ENCODE measurements at regions not wholly inside any gene's neighbourhood (a gene's known extent, or its start where the extent isn't known, plus 50 kb on each side); places are given as distances from the start of the nearest gene placed in this dataset.

- TF ChIP-seq, protein P1, sequence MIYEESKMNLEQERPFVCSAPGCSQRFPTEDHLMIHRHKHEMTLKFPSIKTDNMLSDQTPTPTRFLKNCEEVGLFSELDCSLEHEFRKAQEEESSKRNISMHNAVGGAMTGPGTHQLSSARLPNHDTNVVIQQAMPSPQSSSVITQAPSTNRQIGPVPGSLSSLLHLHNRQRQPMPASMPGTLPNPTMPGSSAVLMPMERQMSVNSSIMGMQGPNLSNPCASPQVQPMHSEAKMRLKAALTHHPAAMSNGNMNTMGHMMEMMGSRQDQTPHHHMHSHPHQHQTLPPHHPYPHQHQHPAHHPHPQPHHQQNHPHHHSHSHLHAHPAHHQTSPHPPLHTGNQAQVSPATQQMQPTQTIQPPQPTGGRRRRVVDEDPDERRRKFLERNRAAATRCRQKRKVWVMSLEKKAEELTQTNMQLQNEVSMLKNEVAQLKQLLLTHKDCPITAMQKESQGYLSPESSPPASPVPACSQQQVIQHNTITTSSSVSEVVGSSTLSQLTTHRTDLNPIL (CRISPR knock-in tag; IDR thresholded peaks at IDR 0.05; ENCODE audit: low read depth): no peak
- TF ChIP-seq ZFP30 (CRISPR knock-in tag; IDR thresholded peaks at IDR 0.05) (no peak), ZFP3 (CRISPR knock-in tag; IDR thresholded peaks at IDR 0.05) (no peak), ISL1 (CRISPR knock-in tag; IDR thresholded peaks at IDR 0.05) (no peak), PATZ1 (CRISPR knock-in tag; IDR thresholded peaks at IDR 0.05; ENCODE audit: borderline replicate concordance) (no peak), ZNF70 (CRISPR knock-in tag; IDR thresholded peaks at IDR 0.05) (no peak), ARNTL (CRISPR knock-in tag; IDR thresholded peaks at IDR 0.05; ENCODE audit: borderline replicate concordance, low read depth) (no peak), RARB (CRISPR knock-in tag; IDR thresholded peaks at IDR 0.05) (no peak), GLIS3 (CRISPR knock-in tag; IDR thresholded peaks at IDR 0.05) (no peak), ZC3H10 (CRISPR knock-in tag; IDR thresholded peaks at IDR 0.05) (no peak)
- TF ChIP-seq, protein P2, sequence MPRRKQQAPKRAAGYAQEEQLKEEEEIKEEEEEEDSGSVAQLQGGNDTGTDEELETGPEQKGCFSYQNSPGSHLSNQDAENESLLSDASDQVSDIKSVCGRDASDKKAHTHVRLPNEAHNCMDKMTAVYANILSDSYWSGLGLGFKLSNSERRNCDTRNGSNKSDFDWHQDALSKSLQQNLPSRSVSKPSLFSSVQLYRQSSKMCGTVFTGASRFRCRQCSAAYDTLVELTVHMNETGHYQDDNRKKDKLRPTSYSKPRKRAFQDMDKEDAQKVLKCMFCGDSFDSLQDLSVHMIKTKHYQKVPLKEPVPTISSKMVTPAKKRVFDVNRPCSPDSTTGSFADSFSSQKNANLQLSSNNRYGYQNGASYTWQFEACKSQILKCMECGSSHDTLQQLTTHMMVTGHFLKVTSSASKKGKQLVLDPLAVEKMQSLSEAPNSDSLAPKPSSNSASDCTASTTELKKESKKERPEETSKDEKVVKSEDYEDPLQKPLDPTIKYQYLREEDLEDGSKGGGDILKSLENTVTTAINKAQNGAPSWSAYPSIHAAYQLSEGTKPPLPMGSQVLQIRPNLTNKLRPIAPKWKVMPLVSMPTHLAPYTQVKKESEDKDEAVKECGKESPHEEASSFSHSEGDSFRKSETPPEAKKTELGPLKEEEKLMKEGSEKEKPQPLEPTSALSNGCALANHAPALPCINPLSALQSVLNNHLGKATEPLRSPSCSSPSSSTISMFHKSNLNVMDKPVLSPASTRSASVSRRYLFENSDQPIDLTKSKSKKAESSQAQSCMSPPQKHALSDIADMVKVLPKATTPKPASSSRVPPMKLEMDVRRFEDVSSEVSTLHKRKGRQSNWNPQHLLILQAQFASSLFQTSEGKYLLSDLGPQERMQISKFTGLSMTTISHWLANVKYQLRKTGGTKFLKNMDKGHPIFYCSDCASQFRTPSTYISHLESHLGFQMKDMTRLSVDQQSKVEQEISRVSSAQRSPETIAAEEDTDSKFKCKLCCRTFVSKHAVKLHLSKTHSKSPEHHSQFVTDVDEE (CRISPR knock-in tag; IDR thresholded peaks at IDR 0.05): no peak
- TF ChIP-seq, protein P3, sequence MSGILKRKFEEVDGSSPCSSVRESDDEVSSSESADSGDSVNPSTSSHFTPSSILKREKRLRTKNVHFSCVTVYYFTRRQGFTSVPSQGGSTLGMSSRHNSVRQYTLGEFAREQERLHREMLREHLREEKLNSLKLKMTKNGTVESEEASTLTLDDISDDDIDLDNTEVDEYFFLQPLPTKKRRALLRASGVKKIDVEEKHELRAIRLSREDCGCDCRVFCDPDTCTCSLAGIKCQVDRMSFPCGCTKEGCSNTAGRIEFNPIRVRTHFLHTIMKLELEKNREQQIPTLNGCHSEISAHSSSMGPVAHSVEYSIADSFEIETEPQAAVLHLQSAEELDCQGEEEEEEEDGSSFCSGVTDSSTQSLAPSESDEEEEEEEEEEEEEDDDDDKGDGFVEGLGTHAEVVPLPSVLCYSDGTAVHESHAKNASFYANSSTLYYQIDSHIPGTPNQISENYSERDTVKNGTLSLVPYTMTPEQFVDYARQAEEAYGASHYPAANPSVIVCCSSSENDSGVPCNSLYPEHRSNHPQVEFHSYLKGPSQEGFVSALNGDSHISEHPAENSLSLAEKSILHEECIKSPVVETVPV (CRISPR knock-in tag; IDR thresholded peaks at IDR 0.05): no peak
Observed at GRCh38 chr6:105728995-105729394, 326.1 kb upstream of the PREP start.

Data from SK-N-SH treated with all-trans-retinoic acid at 6 μM for 48 hours (cell line).